GM18873 (cell line): ENCODE measurements at regions not wholly inside any gene's neighbourhood (a gene's known extent, or its start where the extent isn't known, plus 50 kb on each side); places are given as distances from the start of the nearest gene placed in this dataset.
"Not testable (repeated sequence)": the region's sequence is repeated elsewhere in the genome, so short reads cannot be mapped to it uniquely, and the experiment has no call there.

Experiments used
- ATAC-seq: cut with Tn5 transposase; IDR thresholded peaks from one replicate; pipeline ENCODE4 v1.9.1; 2021; ENCODE audit warnings: mild to moderate bottlenecking, moderate library complexity, moderate number of reproducible peaks; ENCODE audit not compliant: unreplicated experiment, low FRiP score

- ATAC-seq = not testable (repeated sequence)
Observed at GRCh38 chr2:87424763-87425154, 323.1 kb upstream of the PLGLB2 start.

GRCh38 chr2:87425191-87425590 is 322.7 kb upstream of the PLGLB2 start:
- ATAC-seq = not testable (repeated sequence)

- not testable (repeated sequence) for ATAC-seq
Observed at GRCh38 chr2:87425717-87426116, 322.2 kb upstream of the PLGLB2 start.

- not testable (repeated sequence) for ATAC-seq
Observed at GRCh38 chr2:87428452-87429130, 319.3 kb upstream of the PLGLB2 start.

GRCh38 chr2:87429206-87429930 is 318.5 kb upstream of the PLGLB2 start:
- ATAC-seq = not testable (repeated sequence)

GRCh38 chr2:87429931-87430275 is 318.0 kb upstream of the PLGLB2 start:
- ATAC-seq = not testable (repeated sequence)

- not testable (repeated sequence) for ATAC-seq
Observed at GRCh38 chr2:87431051-87431450, 316.8 kb upstream of the PLGLB2 start.

- ATAC-seq = not testable (repeated sequence)
Observed at GRCh38 chr2:87432711-87433453, 315.0 kb upstream of the PLGLB2 start.

- ATAC-seq = not testable (repeated sequence)
Observed at GRCh38 chr2:87436007-87436406, 311.9 kb upstream of the PLGLB2 start.

GRCh38 chr2:87437701-87438260 is 310.1 kb upstream of the PLGLB2 start:
- not testable (repeated sequence) for ATAC-seq

- not testable (repeated sequence) for ATAC-seq
Observed at GRCh38 chr2:87438780-87439454, 309.0 kb upstream of the PLGLB2 start.

- not testable (repeated sequence) for ATAC-seq
Observed at GRCh38 chr2:87439617-87440204, 308.2 kb upstream of the PLGLB2 start.

GRCh38 chr2:87440650-87441049 is 307.2 kb upstream of the PLGLB2 start:
- not testable (repeated sequence) for ATAC-seq

- ATAC-seq = not testable (repeated sequence)
Observed at GRCh38 chr2:87441375-87441774, 306.5 kb upstream of the PLGLB2 start.

- ATAC-seq = peak; percentile 95
Observed at GRCh38 chr2:87442983-87443577, 304.8 kb upstream of the PLGLB2 start.

- not testable (repeated sequence) for ATAC-seq
Observed at GRCh38 chr2:87444951-87445350, 302.9 kb upstream of the PLGLB2 start.

- ATAC-seq = not testable (repeated sequence)
Observed at GRCh38 chr2:87445613-87446312, 302.1 kb upstream of the PLGLB2 start.

GRCh38 chr2:87446313-87446696 is 301.6 kb upstream of the PLGLB2 start:
- not testable (repeated sequence) for ATAC-seq

GRCh38 chr2:87449462-87449980 is 298.4 kb upstream of the PLGLB2 start:
- ATAC-seq = not testable (repeated sequence)
